Fibroblast of villous mesenchyme (primary cell): ENCODE measurements at regions not wholly inside any gene's neighbourhood (a gene's known extent, or its start where the extent isn't known, plus 50 kb on each side); places are given as distances from the start of the nearest gene placed in this dataset.

ENCODE experiments used
- DNase-seq: peaks from one replicate; pipeline ENCODE4 v3.0.0-alpha.2; 2010; ENCODE audit warnings: low read depth
- H3K4me3 ChIP-seq: 2 replicates; pipeline ENCODE4 v1.5.1; 2011; ENCODE audit warnings: low read depth, mild to moderate bottlenecking, low read length
- TF ChIP-seq, protein P1 (sequence below): IDR thresholded peaks from 2 replicates; pipeline ENCODE4 v1.5.1; 2012; ENCODE audit warnings: low read depth, mild to moderate bottlenecking, low read length; ENCODE audit not compliant: insufficient read depth

DNA sequence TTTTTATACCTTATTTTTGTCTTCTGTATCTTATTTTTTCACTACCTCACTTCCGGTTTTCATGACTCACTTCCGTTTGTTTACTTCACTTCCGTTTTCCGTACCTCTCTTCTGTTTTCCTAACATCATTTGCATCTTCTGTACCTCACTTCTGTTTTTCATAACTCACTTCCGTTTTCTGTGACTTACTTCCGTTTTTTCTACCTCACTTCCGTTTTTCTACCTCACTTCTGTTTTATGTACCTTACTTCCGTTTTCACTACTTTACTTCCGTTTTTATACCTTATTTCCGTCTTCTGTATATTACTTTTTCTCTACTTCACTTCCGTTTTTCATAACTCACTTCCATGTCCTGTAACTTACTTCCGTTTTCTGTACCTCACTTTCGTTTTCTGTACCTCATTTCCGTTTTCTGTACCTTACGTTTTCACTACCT is 492.5 kb upstream of the AKR1E2 start:
- no peak overlapping the region for H3K4me3 ChIP-seq
- no peak for DNase-seq
- TF ChIP-seq, protein P1, sequence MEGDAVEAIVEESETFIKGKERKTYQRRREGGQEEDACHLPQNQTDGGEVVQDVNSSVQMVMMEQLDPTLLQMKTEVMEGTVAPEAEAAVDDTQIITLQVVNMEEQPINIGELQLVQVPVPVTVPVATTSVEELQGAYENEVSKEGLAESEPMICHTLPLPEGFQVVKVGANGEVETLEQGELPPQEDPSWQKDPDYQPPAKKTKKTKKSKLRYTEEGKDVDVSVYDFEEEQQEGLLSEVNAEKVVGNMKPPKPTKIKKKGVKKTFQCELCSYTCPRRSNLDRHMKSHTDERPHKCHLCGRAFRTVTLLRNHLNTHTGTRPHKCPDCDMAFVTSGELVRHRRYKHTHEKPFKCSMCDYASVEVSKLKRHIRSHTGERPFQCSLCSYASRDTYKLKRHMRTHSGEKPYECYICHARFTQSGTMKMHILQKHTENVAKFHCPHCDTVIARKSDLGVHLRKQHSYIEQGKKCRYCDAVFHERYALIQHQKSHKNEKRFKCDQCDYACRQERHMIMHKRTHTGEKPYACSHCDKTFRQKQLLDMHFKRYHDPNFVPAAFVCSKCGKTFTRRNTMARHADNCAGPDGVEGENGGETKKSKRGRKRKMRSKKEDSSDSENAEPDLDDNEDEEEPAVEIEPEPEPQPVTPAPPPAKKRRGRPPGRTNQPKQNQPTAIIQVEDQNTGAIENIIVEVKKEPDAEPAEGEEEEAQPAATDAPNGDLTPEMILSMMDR: no peak

DNA sequence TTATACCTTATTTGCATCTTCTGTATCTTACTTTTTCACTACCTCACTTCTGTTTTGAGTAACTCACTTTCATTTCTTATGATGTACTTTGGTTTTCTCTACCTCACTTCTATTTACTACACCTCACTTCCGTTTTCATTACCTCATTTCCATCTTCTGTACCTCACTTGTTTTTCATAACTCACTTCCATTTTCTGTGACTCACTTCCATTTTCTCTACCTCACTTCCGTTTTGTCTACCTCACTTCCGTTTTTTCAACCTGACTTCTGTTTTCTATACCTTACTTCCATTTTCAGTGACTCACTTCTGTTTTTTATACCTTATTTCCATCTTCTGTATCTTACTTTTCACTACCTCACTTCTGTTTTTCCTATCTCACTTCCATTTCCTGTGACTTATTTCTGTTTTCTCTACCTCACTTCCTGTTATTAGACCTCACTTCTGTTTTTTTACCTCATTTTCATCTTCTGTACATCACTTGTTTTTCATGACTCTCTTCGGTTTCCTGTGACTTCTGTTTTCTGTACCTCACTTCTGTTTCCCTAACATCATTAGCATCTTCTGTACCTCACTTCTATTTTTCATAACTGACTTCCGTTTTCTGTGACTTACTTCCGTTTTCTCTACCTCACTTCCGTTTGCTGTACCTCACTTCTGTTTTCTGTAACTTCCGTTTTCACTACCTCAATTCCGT is 493.1 kb upstream of the AKR1E2 start:
- no peak for DNase-seq
- no peak overlapping the region for H3K4me3 ChIP-seq
- TF ChIP-seq, protein P1: no peak

DNA sequence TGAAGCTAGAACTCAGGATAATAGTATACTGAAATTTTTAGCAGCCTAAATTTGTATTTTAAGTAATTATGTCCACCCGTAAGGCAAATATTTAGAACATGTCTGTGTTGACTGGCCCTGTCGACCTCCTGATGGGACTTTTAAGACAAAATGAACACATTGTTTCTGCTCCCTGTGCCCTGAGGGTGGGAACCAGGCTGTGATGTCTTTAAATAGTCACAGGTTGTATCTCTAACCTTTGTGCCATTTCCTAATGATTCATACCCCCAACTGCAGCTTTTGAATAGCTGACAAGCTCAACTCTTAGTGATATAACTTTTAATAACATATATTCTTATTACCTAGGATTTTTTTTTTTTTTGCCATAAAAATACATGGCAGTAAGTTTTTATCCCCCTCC is 494.9 kb upstream of the AKR1E2 start:
- TF ChIP-seq, protein P1: no peak
- H3K4me3 ChIP-seq: no peak overlapping the region
- DNase-seq: no peak

DNA sequence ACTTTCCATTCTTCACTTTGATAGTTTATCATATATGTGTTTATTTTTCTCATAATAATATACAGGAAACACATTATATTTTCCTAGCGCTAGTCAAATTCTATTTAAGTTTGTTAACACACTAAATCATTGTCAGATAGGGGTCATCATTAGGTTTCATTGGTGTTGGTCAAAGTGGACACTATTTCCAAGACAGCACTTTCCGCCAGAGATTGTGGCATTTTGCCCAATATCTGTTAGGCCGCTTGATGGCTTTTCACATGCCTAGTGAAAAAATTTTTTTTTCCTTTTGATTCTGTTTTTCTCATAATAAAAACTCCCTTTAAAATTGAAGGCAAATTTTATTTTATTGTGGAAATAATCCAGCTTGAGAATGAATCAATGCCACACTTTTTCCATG is 495.4 kb upstream of the AKR1E2 start:
- H3K4me3 ChIP-seq: no peak overlapping the region
- no peak for DNase-seq
- TF ChIP-seq, protein P1: no peak

- TF ChIP-seq, protein P1: no peak
- H3K4me3 ChIP-seq: no peak overlapping the region
- no peak for DNase-seq
Observed at GRCh38 chr10:4329225-4329624, 496.8 kb upstream of the AKR1E2 start.

DNA sequence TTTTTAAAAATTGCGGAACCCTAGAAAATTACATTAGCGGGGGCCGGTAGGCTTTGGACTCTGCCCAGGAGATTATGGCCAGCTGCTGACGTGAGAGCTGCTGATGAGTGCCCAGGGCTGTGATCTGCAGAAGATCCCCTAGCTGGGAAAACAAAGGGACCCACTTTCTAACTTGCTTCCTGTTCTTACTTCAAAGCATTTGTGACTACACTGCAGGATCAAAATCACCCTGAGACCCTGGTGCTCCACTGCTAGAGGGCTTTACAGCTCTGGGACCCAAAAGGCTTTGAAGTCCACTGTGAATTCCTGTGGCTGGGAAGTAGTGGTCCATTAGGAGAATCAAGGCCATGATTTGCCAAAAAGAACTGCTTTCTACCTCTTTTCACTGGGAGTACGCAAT is 499.4 kb upstream of the AKR1E2 start:
- DNase-seq: no peak
- TF ChIP-seq, protein P1: no peak
- no peak overlapping the region for H3K4me3 ChIP-seq

GRCh38 chr10:4319870-4320367 is 506.1 kb upstream of the AKR1E2 start:
- no peak for DNase-seq
- no peak overlapping the region for H3K4me3 ChIP-seq
- TF ChIP-seq, protein P1: no peak
